Left forelimb (tissue), 1 donor: ENCODE measurements at regions not wholly inside any gene's neighbourhood (a gene's known extent, or its start where the extent isn't known, plus 50 kb on each side); places are given as distances from the start of the nearest gene placed in this dataset.
"Not testable (repeated sequence)": the region's sequence is repeated elsewhere in the genome, so short reads cannot be mapped to it uniquely, and the experiment has no call there.

Source experiments
- DNase-seq: peaks from one replicate; pipeline ENCODE4 v3.0.0-alpha.2; 2018; ENCODE audit warnings: low spot score

DNA sequence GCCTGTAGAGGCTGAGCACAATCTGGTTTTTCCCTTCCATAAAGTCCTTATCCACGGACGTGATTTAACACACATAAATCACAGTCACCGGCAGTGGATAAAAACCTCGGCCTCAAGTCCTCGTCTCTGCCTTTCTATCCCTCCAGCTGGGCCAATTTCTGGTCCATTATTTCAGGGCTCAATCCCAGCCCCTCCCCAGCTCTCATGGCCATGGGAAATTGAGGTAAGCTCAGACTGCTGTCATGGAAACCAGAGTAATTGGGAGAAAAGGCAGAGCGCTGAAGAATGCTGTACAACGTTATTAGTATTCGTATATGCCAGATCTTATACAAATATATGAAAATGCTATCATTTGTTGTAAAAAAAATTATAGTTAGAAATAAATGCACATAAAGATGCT lies 86.2 kb upstream of the USP29 start:
- DNase-seq: no peak

DNA sequence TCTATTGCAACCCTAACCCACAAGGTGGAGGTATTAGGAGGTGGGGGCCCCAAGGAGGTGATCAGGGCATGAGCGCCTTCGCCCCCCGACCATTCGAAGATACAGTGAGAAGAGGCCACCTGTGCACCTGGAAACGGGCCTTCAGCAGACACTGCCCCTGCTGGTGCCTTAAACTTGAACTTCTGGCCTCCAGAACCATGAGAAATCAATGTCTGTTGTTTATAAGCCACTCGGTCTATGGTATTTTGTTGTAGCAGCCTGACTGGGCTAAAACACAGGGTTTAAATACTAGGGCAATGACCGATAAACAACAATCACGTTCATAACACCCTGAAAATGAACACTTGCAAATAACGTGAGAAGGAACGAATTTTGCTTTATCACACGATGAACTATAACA lies 85.2 kb upstream of the USP29 start:
- DNase-seq: no peak

DNA sequence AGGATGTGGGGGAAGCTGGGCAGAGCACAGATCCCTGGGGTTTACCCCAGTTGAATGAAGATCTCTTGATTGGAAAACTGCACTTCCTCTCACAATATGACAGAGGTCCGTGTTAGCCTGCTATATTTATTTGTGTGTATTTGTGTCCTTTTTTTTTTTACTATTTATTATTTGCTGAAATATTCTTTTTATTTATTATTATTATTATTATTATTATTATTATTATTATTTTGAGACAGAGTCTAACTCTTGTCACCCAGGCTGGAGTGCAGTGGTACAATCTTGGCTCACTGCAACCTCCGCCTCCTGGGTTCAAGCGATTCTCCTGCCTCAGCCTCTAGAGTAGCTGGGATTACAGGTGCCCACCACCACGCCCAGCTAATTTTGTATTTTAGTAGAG lies 84.0 kb upstream of the USP29 start:
- DNase-seq: not testable (repeated sequence)

DNA sequence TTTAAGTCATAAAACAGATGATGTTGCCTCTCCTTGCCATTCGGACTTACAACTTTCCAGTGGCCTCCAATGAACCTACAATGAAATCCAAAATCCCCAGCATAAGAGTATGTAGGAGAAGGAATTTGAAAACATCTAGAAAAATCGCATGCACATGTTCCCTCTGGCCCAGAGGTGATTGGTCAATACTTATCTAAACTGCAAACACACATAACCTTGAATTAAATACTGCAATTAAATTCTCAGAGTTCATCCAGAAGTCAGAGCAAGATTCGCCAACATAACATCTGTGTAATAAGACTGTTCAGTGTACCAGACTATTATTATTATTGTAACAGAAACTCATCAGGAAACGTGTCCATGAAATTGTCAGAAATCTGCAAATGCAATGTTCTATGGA lies 82.2 kb upstream of the USP29 start:
- no peak for DNase-seq

DNA sequence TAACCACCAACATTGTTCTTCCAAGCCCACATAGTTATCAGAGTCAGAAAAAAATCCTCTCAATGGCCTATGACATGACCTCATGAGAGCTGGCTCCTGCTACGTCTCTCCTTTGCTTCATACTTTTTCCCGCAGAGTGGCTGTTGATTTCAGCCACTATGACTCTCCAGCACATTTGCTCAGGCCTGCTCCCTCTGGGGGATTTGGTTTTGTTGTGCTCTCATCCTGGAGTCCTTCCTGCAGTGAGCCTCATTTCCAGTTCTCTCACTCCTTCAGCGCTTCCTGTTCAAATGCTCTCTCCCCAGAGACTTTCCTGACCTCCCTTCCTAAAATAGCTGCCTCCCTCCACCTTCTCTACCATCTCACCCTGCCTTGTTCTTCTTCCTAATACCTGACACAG lies 72.0 kb upstream of the USP29 start:
- no peak for DNase-seq

DNA sequence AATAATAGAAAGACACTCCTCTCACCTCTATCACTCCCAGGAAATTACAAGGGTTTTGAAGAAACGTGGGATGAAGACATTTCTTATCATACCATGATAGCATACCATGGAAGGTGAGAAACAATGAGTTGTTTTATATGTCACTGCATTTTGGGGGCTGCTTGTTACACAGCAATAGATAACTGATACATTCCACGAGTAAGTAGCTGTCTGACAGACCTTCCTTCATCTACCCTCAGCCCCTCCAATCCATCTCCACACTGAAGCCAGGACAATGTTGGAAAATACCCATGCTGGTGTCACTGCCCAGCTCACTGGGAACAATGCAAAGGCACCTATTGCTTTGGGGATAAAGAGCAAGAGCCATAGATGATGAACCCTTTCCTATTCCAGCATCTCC lies 68.9 kb upstream of the USP29 start:
- DNase-seq: no peak

DNA sequence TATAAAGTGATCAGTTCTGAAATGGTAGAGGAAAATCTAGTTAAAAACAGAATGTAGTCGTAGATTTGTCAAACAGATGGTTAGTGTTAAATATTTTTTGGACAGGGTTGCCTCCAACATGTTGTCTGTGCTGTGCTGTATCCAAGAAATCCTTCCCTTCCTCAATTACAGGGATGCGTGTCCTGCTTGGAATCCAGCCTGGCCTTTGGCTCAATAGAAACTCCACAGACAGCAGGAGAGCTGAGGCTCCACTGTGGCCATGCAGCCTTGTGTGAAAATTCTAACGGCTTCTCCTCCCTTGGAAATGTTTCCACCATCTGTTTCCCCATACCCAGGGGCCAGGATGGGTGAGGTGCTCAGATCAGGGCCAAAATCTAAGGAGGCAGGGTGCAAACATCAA lies 67.7 kb upstream of the USP29 start:
- DNase-seq: peak; percentile 78

DNA sequence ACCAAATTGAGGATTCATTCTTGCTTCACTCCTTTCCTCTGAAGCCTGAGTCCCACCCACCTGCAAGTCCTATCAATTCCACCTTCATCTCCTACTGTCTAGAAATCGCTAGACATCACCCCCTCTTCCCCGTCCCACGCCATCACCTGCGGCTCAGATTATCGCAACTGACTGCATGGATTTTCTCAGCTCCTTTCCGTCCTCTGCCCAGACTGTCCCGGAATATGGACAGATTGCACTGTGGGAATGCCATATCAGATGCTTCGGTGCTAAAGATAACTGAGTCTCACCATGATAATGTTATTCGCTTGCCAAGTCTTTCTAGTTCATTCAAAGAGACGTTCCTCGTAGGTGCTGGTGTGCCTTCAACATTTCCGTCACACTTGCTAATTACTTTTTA lies 66.4 kb upstream of the USP29 start:
- DNase-seq: no peak

DNA sequence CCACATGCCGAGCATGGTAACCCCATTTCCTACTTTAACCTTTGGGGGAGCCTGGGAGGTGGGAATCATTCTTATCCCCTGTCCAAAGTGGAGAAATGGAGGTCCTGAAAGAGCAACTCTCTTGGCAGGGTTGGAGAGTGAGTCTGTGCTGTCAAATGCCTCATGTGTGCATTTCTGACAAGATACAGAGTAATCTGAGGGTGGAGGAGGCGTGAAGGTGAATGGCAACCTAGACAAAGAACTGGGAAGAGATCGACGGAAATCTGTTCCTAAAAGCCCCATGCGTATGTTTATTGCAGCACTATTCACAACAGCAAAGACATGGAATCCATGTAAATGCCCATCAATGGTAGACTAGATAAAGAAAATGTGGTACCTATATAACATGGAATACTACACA lies 63.8 kb upstream of the USP29 start:
- DNase-seq: no peak

DNA sequence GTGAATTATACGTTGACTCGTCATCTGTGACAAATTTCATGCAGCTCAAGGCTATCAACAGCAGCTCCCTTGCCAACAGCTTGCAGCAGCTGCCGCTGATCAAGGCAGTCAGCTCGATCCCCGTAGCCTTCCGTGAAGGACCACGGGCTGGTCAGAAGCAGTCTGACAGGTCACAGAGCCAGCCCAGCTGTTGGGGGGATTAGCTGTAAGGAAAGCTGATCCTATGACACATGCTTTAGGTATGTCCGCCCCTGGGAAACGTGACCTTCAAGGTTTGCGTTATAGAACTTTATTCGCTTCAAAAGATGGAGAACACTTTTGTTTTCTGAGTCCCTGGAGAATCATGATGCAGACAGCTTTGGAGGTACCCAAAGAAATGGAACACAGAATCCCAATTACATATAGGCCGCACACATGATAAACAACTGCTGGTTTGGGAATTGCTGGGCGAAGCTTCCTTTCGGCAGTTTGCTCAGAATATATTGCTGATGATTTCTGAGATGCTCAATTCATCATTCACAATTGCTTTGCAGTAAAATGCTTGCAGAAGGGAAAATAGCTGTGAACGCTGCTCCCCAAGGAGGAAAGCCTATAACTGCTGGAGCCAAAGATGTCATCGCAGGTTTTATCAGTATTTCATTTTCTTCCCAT lies 62.6 kb upstream of the USP29 start:
- DNase-seq: peak; percentile 92

DNA sequence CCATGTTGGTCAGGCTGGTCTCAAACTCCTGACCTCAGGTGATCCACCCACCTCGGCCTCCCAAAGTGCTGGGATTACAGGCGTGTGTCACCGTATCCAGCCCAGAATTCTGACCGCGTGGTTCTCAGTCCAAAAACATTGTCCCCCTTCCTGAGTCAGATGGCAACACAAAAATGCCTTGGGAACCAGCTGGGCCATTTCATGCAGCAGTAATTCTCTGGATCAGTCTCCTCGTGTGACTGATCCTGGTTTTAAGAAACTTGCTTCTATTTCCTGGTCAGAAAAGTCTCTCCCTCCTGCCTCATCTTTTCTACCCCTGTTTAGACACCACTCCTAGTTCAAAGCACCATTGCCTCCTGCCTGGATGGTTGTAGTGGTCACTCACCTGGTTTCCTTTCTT lies 60.9 kb upstream of the USP29 start:
- DNase-seq: no peak

DNA sequence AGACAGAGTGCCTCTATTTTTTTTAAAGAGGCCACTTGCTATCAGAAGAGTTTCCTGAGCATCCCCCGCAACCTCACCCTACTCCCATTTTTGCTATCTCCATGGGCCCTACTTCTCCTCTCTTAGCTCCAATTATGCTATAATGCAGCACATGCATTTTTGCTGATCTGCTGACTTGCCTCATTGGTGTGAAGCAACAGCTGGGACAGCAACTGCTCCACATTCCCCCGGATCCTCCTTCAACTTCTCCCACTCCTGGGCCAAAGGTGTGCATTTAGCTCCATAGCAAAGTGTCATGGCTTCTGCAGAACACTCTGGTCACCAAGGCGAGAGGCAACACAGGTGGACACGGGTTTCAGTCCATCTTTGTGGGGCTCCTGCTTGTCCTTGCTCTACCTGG lies 56.7 kb upstream of the USP29 start:
- DNase-seq: no peak

DNA sequence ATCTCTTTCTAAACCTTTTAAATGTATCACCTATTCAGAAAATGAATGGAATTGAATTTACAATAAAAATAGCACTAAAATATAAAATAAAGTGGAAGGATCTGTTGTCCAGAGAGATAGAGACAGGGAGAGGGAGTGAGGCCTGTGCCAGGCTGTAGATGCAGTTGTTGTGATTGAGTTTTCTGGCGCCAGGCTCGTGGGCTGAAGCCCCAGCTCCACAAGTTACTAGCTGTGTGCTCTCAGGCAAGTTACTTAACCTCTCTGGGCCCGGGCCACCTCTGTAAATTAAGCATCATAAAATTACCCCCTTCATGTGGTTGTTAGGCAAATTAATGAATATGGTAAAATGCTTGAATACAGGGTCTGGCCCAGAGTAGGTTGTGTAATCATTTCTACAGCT lies 52.3 kb upstream of the USP29 start:
- no peak for DNase-seq

DNA sequence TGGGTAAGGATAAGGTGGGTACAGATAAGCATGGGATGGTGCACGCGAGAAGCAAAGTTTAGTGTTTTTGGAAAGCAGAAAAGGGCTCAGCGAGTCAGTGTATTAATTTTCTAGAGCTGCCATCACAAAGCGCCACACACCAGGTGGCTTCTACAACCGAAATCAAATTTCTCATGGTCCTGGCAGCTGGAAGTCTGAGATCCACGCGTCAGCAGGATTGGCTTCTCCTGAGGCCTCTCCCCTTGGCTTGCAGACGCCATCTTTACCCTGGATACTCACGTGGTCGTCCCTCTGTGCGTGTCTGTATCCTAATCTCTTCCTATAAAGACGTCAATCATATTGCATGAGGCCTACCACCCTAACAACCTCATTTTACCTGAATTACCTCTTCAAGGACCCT lies 51.5 kb upstream of the USP29 start:
- no peak for DNase-seq

DNA sequence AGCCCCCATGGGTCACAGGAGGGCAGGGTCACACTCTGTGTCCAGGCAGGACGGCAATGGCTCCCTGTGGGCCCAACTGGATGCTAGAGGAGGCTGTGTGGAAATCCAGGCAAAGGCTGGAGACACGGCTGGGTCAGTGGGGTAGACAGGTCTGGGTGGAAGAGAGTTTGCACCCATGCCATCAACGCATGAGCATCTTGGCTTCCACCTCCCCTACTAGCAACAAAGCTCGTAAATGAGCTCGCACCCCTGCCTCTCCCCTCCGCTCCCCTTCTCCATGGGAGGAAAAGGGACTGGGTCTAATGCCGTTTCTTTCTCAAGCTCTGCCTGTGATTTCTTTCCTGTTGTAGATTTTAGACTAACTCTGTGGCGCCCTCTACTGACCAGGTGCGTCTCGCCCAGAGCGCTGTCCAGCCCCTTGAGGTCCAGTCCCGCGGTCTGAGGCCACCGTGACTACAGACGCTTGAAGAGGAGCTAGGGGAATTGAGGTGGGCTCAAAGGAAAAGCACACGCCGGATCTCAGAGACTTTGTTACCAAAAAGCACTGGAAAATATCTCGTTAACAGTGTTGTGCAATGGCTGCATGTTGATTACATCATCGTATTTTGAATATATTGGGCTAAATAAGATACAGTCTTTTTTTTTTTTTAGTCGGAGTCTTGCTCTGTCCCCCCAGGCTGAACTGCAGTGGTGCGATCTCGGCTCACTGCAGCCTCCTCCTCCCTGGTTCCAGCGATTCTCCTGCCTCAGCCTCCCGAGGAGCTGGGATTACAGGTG lies 50.7 kb upstream of the USP29 start:
- DNase-seq: no peak
